ENCODE measurements at regions not wholly inside any gene's neighbourhood (a gene's known extent, or its start where the extent isn't known, plus 50 kb on each side); places are given as distances from the start of the nearest gene placed in this dataset.

DNA sequence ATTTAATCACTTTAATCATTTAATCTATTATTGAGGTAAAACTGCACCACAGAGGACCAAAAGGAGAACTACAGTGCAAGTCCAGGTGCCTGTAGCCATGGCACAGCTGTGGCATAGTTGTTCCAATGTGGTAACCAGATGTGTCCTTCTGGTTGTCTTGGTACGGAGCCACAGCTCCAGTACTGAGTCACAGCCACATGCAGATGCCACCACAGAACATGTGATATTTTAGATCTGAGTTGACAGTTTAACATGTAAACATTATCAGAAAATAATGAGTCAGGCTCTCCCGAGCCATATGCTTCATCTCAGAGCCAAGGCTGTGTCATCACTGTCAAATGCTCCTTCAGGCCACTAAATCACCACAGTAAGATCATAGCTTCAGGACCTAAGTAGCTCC is 56.4 kb upstream of the RGS7 start:
- TF ChIP-seq POLR2A (IDR thresholded peaks at IDR 0.05; ENCODE audit: low read length) = no peak
- TF ChIP-seq GATA1 (IDR thresholded peaks at IDR 0.05; ENCODE audit: low read depth, low read length) = no peak
